Psoas muscle (tissue), 7 donors: ENCODE measurements at regions not wholly inside any gene's neighbourhood (a gene's known extent, or its start where the extent isn't known, plus 50 kb on each side); places are given as distances from the start of the nearest gene placed in this dataset.

ENCODE experiments used
- ATAC-seq, 4 donors: fragments of 200-7000 bp; cut with Tn5 transposase; one replicate each; pipeline ENCODE4 v1.9.1; 2020; ENCODE audit warnings: moderate library complexity in 3 of 4, mild to moderate bottlenecking in 2 of 4
- DNase-seq, 2 donors: peaks; one replicate each; pipeline ENCODE4 v3.0.0-alpha.2; 2020
- H3K27ac ChIP-seq: fragments of 200-600 bp; one replicate; pipeline ENCODE4 v1.8.0; 2022
- H3K27me3 ChIP-seq, 3 donors: fragments of 200-600 bp in 1 of 3; one replicate each; pipeline versions ENCODE4 v1.6.1 to v1.8.0; 2013 to 2022; ENCODE audit warnings: low read length in 2 of 3, mild to moderate bottlenecking in 2 of 3, moderate library complexity in 1 of 3; ENCODE audit not compliant: insufficient read depth in 3 of 3
- H3K36me3 ChIP-seq, 2 donors: fragments of 200-600 bp in 1 of 2; one replicate each; pipeline versions ENCODE4 v1.6.1 to v1.8.0; 2013 to 2022; ENCODE audit warnings: low read depth in 1 of 2, mild to moderate bottlenecking in 1 of 2, moderate library complexity in 1 of 2; ENCODE audit not compliant: insufficient read depth in 1 of 2
- H3K4me1 ChIP-seq: fragments of 200-600 bp; one replicate; pipeline ENCODE4 v1.8.0; 2022
- H3K4me3 ChIP-seq: fragments of 200-600 bp; one replicate; pipeline ENCODE4 v1.8.0; 2022; ENCODE audit warnings: mild to moderate bottlenecking
- H3K9me3 ChIP-seq: fragments of 200-600 bp; one replicate; pipeline ENCODE4 v1.8.0; 2022
- CTCF ChIP-seq: fragments of 200-600 bp; IDR thresholded peaks from one replicate; pipeline ENCODE4 v1.8.0; 2022; ENCODE audit warnings: antibody characterized with exemption
- WGBS, 3 donors: extraction: QIAGEN DNeasy Blood & Tissue Kit; methylation state at CpG; one replicate each; pipeline versions ENCODE4 v1.1.6 to v1.1.7; 2013; 5-methylcytosine and 5-hydroxymethylcytosine counted together
- intact Hi-C, 2 donors: fragments of 100-400 bp; cut with DNase I; formaldehyde crosslinking; loops; one replicate each; pipeline versions ENCODE4 v1.11.0 to v1.14.2; 2022
- donor health status: healthy with polysubstance abuse.
- donor health status: DM: no; HTN: no; CAD: no; lungs with moderate emphysema.
- donor health status: Bipolar disorder and iron deficiency.
- donor health status: healthy.
- donor health status: DM: yes; HTN: yes; CAD: no.
- donor health status: DM: no; HTN: no; CAD: no.
- donor health status: DM: yes; HTN: yes; CAD: no.

- DNase-seq (no peak), ATAC-seq (no peak)
- WGBS, 3 donors, result 93 to 98% (median 97%) methylated on average over 1 of the region's 1 CpG
- no peak for TF ChIP-seq CTCF
- Histone ChIP-seq H3K36me3 (no peaks in the 10 kb centered on the region), H3K4me3 (no peak overlapping the region), H3K9me3 (no peaks in the 10 kb centered on the region), H3K27ac (no peak overlapping the region), H3K27me3 (no peaks in the 10 kb centered on the region), H3K4me1 (no peaks in the 10 kb centered on the region)
- intact Hi-C loops, result no loop called here
These were observed 357.4 kb upstream of the IL12A start for GRCh38 chr3:159631226-159631625.

DNA sequence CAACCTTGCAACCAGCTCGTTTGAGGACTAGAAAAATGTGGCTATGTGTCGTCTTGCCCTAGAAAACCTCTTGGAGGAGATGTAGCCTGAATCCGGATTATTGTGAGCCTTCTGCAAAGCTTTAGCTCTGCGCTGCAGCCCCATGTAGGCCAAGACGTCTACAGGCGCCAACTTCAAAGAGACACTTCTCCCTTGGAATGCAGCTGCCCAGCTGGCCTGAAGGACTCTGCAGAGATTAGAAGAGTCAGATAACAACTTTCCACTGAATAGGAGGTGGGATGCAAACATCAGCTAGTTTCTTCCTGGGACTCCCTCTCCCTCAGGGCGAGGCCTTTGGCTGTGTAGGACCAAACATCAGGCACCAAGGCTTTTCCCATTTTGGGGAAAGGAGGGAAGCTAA lies 356.5 kb upstream of the IL12A start:
- Histone ChIP-seq H3K9me3 (no peaks in the 10 kb centered on the region), H3K4me1 (no peaks in the 10 kb centered on the region), H3K27ac (no peak overlapping the region), H3K27me3 (no peaks in the 10 kb centered on the region), H3K4me3 (no peak overlapping the region), H3K36me3 (no peaks in the 10 kb centered on the region)
- intact Hi-C loops, result no loop called here
- DNase-seq (no peak), ATAC-seq (no peak)
- WGBS, 3 donors, result 73 to 84% (median 79%) methylated on average over 7 of the region's 7 CpGs
- TF ChIP-seq CTCF, result no peak

GRCh38 chr3:159632851-159633250 lies 355.8 kb upstream of the IL12A start:
- no peaks in the 10 kb centered on the region for H3K36me3 ChIP-seq
- no peak overlapping the region for H3K27ac ChIP-seq
- no peaks in the 10 kb centered on the region for H3K27me3 ChIP-seq
- TF ChIP-seq CTCF, result no peak
- no peak overlapping the region for H3K4me3 ChIP-seq
- ATAC-seq, result no peak
- no peak for DNase-seq
- H3K4me1 ChIP-seq, result no peaks in the 10 kb centered on the region
- intact Hi-C loops, result no loop called here
- no peaks in the 10 kb centered on the region for H3K9me3 ChIP-seq

- Histone ChIP-seq H3K4me3 (no peak overlapping the region), H3K9me3 (no peaks in the 10 kb centered on the region), H3K27me3 (no peaks in the 10 kb centered on the region), H3K36me3 (no peaks in the 10 kb centered on the region), H3K27ac (no peak overlapping the region), H3K4me1 (no peaks in the 10 kb centered on the region)
- 68 to 73% (median 69%) methylated on average over 4 of the region's 4 CpGs for WGBS, 3 donors
- TF ChIP-seq CTCF, result no peak
- intact Hi-C loops, result no loop called here
- ATAC-seq, result no peak
- no peak for DNase-seq
These were observed 354.2 kb upstream of the IL12A start for GRCh38 chr3:159634483-159634882.

DNA sequence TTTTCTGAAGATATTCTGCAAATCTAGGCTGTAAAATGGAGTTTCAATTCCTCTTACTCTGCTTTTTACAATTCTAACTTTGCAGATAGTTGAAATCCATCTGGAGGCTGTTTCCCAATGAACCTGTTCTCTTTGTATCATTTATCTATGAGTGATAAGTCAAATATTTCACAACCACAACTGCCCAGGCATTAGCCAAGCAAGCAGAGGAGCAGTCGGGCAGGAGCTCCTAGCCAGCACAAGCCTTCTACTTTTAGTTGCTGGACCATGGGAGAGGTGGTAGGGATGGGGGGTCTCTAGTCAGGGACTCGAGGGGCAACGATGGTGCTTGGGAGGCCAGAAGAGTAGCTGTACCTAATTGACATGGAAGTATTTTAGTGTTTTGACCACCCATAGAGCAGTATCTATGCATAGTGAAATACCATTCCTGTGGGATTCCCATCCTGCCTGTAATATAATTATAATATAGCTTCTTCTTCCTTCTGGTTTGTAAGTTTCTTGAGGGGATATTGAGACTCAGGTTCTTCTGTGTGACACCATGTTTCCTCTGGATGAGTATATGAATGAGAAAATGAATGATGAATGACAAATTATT lies 353.5 kb upstream of the IL12A start:
- Histone ChIP-seq H3K4me1 (no peaks in the 10 kb centered on the region), H3K27me3 (no peaks in the 10 kb centered on the region), H3K9me3 (no peaks in the 10 kb centered on the region), H3K36me3 (no peaks in the 10 kb centered on the region), H3K4me3 (no peak overlapping the region), H3K27ac (no peak overlapping the region)
- 71 to 85% (median 75%) methylated on average over 3 of the region's 3 CpGs for WGBS, 3 donors
- ATAC-seq (no peak), DNase-seq (no peak)
- no peak for TF ChIP-seq CTCF
- intact Hi-C loops, result no loop called here
